Panc1 (cell line): ENCODE measurements at regions not wholly inside any gene's neighbourhood (a gene's known extent, or its start where the extent isn't known, plus 50 kb on each side); places are given as distances from the start of the nearest gene placed in this dataset.

Experiments
- POLR2AphosphoS5 ChIP-seq: IDR thresholded peaks from 2 replicates; pipeline ENCODE4 v1.6.1; 2012; ENCODE audit warnings: mild to moderate bottlenecking, low read depth, low read length, moderate library complexity
- SIN3A ChIP-seq: IDR thresholded peaks from 2 replicates; pipeline ENCODE4 v1.6.1; 2012; ENCODE audit warnings: low read depth, mild to moderate bottlenecking, low read length, moderate library complexity, borderline replicate concordance; ENCODE audit not compliant: insufficient read depth
- TCF7L2 ChIP-seq: IDR thresholded peaks from 2 replicates; pipeline ENCODE4 v1.6.1; 2011; ENCODE audit warnings: mild to moderate bottlenecking, low read depth, low read length, inconsistent platforms
- TF ChIP-seq, protein P1 (sequence below): fragments of 450-650 bp; IDR thresholded peaks from 2 replicates; pipeline ENCODE4 v1.5.1; 2017; ENCODE audit warnings: mild to moderate bottlenecking
- TF ChIP-seq, protein P2 (sequence below), 2 experiments: IDR thresholded peaks; 2 replicates each; pipeline ENCODE4 v1.6.1; 2011 to 2012; ENCODE audit warnings: low read depth in 2 of 2, control low read depth in 1 of 2, low read length in 1 of 2, mild to moderate bottlenecking in 1 of 2, moderate library complexity in 1 of 2; ENCODE audit not compliant: insufficient read depth in 1 of 2

DNA sequence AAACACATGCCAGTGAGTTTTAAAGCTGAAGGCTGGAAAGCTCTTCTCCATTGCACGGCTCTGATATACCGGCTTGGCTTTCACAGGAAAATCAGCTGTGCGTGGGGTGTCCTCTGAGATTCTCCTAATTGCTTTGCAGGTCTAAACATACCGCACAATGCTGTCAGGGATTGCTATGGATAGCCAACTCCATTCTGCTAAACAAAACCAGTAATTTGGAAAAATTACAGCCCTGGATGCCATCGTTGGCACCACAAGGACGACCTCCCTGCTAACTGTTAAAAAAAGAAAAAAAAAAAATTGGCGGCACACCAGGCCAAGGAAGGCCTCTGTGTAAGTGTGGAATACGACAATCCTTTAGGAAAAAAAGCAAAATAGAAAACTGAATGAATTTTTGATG is 118.6 kb upstream of the ADARB2 start:
- TF ChIP-seq, protein P1, sequence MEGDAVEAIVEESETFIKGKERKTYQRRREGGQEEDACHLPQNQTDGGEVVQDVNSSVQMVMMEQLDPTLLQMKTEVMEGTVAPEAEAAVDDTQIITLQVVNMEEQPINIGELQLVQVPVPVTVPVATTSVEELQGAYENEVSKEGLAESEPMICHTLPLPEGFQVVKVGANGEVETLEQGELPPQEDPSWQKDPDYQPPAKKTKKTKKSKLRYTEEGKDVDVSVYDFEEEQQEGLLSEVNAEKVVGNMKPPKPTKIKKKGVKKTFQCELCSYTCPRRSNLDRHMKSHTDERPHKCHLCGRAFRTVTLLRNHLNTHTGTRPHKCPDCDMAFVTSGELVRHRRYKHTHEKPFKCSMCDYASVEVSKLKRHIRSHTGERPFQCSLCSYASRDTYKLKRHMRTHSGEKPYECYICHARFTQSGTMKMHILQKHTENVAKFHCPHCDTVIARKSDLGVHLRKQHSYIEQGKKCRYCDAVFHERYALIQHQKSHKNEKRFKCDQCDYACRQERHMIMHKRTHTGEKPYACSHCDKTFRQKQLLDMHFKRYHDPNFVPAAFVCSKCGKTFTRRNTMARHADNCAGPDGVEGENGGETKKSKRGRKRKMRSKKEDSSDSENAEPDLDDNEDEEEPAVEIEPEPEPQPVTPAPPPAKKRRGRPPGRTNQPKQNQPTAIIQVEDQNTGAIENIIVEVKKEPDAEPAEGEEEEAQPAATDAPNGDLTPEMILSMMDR, result no peak
- TF ChIP-seq SIN3A (no peak), POLR2AphosphoS5 (no peak), TCF7L2 (no peak)
- TF ChIP-seq, protein P2, sequence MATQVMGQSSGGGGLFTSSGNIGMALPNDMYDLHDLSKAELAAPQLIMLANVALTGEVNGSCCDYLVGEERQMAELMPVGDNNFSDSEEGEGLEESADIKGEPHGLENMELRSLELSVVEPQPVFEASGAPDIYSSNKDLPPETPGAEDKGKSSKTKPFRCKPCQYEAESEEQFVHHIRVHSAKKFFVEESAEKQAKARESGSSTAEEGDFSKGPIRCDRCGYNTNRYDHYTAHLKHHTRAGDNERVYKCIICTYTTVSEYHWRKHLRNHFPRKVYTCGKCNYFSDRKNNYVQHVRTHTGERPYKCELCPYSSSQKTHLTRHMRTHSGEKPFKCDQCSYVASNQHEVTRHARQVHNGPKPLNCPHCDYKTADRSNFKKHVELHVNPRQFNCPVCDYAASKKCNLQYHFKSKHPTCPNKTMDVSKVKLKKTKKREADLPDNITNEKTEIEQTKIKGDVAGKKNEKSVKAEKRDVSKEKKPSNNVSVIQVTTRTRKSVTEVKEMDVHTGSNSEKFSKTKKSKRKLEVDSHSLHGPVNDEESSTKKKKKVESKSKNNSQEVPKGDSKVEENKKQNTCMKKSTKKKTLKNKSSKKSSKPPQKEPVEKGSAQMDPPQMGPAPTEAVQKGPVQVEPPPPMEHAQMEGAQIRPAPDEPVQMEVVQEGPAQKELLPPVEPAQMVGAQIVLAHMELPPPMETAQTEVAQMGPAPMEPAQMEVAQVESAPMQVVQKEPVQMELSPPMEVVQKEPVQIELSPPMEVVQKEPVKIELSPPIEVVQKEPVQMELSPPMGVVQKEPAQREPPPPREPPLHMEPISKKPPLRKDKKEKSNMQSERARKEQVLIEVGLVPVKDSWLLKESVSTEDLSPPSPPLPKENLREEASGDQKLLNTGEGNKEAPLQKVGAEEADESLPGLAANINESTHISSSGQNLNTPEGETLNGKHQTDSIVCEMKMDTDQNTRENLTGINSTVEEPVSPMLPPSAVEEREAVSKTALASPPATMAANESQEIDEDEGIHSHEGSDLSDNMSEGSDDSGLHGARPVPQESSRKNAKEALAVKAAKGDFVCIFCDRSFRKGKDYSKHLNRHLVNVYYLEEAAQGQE (IDR thresholded peaks at IDR 0.05; ENCODE audit: insufficient read depth in 1 of 2, low read depth in 2 of 2, low read length in 1 of 2), result no peak
